TTC549 (cell line): ENCODE measurements at regions not wholly inside any gene's neighbourhood (a gene's known extent, or its start where the extent isn't known, plus 50 kb on each side); places are given as distances from the start of the nearest gene placed in this dataset.
"Not testable (repeated sequence)": the region's sequence is repeated elsewhere in the genome, so short reads cannot be mapped to it uniquely, and the experiment has no call there.

Experiments
- FAIRE-seq: peaks from 2 replicates; lab custom pipeline; 2012; peaks lifted over from hg19 to GRCh38; lab: Jason Lieb, UNC

- no peak for FAIRE-seq
Measured at GRCh38 chr12:46547421-46548354, 175.1 kb upstream of the SLC38A2 start.

GRCh38 chr12:46546634-46547273 lies 174.2 kb upstream of the SLC38A2 start:
- no peak for FAIRE-seq

DNA sequence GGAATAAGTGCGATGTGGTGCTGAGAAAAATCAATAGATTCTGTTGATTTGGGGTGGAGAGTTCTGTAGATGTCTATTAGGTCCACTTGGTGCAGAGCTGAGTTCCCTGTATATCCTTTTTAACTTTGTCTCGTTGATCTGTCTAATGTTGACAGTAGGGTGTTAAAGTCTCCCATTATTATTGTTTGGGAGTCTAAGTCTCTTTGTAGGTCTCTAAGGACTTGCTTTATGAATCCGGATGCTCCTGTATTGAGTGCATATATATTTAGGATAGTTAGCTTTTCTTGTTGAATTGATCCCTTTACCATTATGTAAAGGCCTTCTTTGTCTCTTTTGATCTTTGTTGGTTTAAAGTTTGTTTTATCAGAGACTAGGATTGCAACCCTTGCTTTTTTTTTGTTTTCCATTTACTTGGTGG lies 170.8 kb upstream of the SLC38A2 start:
- FAIRE-seq = not testable (repeated sequence)

- no peak for FAIRE-seq
Measured at GRCh38 chr12:46538976-46539375, 166.4 kb upstream of the SLC38A2 start.

DNA sequence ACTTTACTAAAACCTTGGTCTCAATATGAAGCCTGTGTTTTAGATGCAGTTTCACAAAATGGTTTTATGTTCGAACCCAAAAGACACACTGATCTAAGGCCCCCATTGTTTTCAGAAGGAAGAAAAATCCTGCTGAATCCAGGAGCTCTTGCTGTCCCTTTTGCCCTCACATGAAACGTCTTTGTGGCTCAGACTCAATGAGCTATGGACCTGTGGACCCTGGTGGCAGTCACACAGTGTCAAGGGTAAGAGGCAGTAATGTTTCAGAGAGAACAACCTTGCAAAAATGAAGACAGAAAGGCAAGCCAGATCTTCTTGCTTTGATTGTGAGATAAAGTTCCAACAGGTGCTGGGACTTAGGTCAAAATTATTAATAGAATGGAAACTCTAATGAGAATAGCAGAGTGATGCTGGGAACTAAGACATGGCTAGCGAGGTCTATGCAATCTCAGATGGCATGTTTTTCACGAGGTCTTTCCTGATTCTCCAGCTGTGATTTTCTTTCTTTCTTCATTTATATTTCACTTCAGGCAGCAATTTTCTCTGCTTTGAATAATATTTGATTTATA lies 164.9 kb upstream of the SLC38A2 start:
- FAIRE-seq = no peak

DNA sequence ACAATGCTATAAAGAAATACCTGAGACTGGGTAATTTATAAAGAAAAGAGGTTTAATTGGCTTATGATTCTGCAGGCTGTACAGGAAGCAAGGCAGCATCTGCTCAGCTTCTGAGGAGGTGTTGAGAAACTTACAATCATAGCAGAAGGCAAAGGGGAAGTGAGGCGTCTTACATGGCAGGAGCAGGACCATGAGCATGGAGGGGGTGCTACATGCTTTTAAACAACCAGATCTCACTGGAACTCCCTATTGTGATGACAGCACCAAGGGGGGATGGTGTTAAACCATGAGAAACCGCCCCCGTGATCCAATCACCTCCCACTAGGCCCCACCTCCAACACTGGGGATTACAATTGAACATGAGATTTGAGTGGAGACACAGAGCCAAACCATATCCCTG lies 163.7 kb upstream of the SLC38A2 start:
- FAIRE-seq = peak; percentile 80

- FAIRE-seq = no peak
Measured at GRCh38 chr12:46535907-46536306, 163.3 kb upstream of the SLC38A2 start.

DNA sequence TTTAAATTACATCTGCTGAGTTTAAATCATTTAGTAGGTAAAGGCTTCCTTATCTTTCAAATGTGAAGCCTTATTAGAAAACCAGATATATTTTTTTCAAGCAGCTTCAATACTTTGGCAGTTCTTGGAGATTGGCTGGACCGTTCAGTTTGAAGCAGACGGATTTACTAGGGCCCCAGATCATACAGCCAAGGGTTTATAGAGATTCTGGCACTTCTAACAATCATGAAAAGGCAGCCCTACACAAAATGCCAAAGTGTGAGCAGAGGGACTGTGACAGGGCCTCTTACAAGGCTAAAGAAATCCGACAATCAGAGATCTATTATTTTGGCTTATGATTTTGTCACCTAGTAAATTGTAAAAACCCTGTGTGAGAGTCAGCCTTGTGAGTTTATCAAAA lies 162.8 kb upstream of the SLC38A2 start:
- no peak for FAIRE-seq

DNA sequence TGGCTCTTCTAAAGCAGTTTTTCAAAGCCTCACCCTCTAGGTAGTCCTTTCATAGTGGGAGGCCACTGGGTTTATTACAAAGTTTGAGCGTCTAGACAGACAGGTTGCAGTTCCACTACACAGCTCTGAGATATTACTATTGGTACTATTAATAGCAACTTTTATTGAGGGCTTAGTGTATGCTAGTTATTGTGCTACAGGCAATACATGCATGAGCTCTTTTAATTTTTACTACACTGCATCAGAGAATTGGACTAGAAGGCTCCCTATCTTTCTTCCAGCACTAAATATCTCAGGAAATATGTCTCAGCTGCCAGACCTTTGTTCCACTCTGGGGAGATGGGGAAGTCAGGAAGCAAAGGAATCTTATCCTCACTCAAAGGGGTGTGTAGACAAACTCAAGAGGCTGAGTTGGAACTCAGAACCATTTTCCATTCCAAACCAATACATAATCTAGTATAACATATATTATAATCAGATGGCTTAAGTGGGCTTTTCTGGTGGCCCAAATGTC lies 161.8 kb upstream of the SLC38A2 start:
- FAIRE-seq = no peak

GRCh38 chr12:46533723-46534122 lies 161.2 kb upstream of the SLC38A2 start:
- peak; percentile 91 for FAIRE-seq

DNA sequence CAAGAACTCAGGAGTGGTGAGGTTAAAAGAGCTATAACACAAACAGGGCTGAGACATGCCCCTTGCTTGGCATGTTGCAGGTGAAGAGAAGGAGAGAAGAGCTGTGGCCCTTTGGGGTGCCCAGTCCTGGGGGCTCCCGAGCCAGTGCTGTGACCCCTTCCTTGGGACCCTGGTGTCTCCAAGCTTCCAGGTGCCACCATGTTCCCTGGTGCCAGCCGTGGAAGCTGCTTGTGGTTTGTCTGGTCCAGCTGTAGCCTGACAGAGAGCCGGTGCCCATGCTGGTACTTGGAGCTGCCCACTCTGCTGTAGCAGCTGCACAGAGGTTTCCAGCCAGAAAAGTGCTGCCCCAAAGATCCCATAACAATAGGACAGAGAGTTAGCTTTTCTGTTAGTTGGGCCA lies 159.2 kb upstream of the SLC38A2 start:
- no peak for FAIRE-seq

- FAIRE-seq = no peak
Measured at GRCh38 chr12:46531059-46531785, 158.6 kb upstream of the SLC38A2 start.

DNA sequence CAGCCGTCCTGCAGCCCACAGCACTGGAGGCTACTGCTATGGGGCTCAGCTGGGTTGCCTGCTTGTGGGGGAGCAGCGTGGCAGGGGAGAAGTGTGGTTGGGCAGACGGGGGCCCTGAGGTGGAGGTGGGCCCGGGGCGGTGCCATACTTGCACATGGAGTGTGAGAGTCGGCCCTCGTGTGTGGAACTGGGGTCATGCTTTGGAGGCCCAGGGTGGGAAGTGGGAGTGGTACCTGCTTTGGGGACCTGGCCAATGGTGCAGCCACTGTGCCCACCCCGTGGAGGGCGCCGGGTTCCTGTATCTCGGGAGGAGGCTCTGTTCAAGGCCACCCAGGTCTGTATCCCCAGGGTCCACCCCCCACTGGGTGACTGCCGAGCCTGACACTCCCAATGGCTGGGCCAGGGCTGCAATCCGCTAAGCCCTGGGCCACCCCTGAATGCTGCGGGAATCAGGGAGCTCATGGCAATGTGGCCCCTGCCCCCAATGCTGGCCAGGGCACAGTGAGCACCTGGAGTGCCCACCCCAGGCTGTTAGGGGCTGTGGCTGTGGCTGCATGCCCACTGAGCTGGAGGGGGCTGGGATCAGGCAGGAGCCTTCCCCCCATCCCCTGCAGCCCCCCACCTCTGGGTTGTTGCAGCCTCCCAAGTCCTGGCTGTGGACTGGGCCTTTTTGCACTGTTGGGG lies 157.9 kb upstream of the SLC38A2 start:
- no peak for FAIRE-seq

GRCh38 chr12:46526233-46526632 lies 153.7 kb upstream of the SLC38A2 start:
- no peak for FAIRE-seq

- peak; percentile 73 for FAIRE-seq
Measured at GRCh38 chr12:46524778-46525177, 152.2 kb upstream of the SLC38A2 start.

DNA sequence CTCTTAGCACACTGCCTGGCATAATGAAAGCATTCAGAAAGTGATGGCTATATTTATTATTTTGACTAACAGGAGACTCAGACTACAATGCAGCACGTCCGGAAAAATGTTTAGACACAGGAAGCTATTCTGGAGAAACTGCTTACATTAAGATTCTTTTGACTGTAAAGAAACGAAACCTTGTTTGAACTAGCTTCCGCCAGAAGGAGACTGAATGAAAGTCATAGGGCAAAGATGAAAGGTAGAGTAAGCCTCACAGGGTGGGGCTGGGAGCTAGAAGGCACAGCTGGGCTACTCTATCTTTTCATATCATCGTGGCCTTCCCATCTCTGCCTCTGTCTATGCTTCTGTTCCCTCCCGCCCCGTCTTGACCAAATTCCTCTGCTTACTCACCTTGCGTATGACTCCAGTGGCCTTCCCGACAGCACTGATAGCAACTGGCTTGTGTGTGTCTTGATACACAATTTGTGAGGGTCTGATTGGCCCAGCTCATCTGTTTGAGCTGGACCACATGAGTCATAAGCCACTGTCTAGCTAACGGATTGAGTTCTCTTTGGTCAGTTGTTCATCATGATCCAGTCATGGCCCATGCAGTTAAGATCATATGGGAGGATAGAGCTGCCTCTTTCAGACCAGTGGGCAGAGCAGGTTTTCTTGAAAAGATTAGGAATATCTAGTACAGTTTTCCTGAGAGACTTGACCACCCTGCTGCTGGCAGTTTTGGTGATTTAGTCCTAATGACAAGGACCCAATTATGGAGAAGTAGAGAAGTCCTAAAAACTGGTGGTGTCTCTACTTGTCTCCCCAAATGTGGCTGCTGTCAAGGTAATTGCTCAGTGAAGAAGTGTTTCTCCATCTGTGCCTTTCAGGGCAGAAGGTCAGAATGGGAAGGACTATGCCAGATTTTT lies 151.5 kb upstream of the SLC38A2 start:
- peak; percentile 96 for FAIRE-seq

- FAIRE-seq = no peak
Measured at GRCh38 chr12:46523446-46523845, 150.9 kb upstream of the SLC38A2 start.

DNA sequence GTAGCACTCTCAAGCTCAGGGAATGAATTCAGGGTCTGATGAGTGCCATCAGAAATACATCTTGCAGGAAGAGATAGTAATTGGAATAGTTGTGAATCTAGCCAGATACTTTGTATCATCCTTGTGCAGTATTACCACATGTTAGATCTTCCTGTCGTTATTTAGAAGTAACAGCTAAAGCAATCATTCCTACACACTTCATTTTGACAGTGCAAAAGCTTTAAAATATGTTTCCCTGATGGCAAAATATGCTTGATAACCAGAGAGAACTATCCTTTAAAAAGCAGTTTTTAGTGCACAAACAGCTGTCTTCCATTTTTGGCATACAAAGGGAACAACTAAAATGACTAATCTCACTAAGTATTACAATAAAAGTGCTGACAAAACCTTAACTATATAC lies 149.5 kb upstream of the SLC38A2 start:
- FAIRE-seq = no peak

GRCh38 chr12:46521145-46521544 lies 148.6 kb upstream of the SLC38A2 start:
- no peak for FAIRE-seq

- no peak for FAIRE-seq
Measured at GRCh38 chr12:46519407-46519806, 146.8 kb upstream of the SLC38A2 start.

- FAIRE-seq = no peak
Measured at GRCh38 chr12:46518729-46519128, 146.2 kb upstream of the SLC38A2 start.
